GM19467 (cell line): ENCODE measurements at regions not wholly inside any gene's neighbourhood (a gene's known extent, or its start where the extent isn't known, plus 50 kb on each side); places are given as distances from the start of the nearest gene placed in this dataset.
"Not testable (repeated sequence)": the region's sequence is repeated elsewhere in the genome, so short reads cannot be mapped to it uniquely, and the experiment has no call there.

ENCODE experiments used
- ATAC-seq: cut with Tn5 transposase; IDR thresholded peaks from one replicate; pipeline ENCODE4 v1.9.1; 2021; ENCODE audit warnings: mild to moderate bottlenecking, moderate library complexity; ENCODE audit not compliant: unreplicated experiment

DNA sequence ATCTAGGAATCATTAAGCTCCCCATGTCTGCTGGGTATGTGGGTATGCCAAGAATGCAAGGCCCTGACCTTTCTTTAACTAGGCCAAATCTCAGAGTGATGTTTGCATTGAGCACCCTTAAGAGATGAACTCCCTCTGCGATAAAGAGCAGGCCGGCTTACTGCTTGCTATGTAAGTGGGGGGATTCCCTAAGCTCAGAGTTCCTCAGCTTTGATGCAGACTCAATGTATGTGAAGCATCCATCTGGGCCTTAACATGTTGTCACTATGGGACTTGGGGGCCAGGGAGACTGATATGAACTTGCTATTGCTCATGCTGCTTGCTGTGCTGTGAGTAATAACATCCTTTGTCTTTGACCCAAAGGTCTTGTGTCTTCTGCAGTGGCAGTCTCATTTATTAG, 149.7 kb downstream of the C12orf75 start:
- ATAC-seq = no peak

DNA sequence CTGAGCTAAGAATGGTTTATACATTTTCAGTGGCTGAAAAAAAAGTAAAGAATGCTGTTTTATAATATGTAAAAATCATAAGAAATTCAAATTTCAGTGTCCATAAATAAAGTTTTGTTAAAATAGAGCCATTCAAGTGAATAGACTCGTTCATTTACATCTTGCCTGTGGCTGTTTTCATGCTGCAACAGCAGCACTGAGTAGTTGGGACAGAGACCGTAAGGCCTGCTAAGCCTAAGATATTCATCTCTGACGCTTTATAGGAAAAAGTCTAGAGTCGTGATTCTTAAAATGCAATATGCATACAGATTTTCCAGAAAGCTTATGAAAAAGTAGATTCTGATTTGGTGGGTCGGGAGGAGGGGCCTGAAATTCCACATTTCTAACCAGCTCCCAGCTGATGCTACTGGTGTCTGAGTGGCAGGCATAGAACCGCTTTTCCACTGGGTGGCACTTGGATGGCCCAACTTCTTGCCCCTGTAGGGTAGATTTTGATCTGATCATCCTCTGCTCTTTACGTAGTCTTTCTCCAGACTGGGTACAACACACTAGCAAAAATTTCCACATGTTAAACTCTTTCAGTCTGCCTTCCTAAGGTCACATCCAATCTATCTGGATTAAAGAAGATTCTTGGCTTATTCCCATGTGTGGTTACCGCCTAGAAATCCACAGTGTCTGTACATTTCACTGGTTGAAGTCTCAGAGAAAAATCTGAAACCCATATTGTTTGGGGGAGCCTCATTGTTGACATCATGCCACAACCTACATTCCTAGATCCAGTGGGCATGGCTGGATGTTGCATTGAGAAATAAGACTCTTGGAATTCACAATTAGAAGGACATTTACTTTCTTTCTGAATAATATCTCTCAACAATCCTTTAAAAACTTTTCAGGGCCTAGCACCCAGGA, 151.2 kb downstream of the C12orf75 start:
- ATAC-seq = no peak

DNA sequence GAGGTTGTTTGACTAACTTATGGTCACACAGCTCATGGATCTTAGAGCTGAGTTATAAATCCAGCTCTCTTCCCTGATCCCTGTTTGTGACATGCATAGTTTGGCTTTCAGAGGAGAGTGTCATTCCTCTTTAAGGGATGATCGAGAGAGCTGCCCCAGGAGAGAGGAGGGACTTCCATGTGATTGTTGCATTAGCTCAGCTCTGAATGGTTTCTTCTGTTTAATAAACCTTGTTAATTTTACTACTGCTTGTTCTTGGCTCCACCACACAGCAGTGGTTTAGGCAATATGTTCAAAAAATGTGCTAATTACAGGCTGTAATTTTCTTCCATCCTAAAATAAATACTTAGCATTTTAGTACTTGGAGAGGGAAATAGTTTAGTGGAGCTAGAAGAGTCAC, 152.5 kb downstream of the C12orf75 start:
- ATAC-seq = no peak

DNA sequence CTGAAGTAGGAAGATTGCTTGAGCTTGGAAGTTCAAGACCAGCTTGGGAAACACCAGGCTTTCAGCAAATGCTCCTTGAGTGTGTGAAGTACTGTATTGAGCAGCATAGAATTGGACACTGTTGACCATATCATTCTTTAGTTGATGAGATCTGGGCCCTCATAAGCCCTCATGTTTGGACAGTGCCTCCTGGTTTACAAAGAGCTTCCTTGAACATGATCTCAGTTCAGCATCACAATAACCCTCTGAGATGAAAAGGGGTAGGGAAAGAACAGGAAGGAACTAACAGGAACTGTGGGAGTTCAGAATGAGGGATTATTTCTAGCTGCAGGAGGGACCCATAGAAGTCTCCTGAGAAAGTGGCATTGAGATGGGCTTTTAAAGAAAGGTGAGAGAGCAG, 153.2 kb downstream of the C12orf75 start:
- ATAC-seq = no peak

DNA sequence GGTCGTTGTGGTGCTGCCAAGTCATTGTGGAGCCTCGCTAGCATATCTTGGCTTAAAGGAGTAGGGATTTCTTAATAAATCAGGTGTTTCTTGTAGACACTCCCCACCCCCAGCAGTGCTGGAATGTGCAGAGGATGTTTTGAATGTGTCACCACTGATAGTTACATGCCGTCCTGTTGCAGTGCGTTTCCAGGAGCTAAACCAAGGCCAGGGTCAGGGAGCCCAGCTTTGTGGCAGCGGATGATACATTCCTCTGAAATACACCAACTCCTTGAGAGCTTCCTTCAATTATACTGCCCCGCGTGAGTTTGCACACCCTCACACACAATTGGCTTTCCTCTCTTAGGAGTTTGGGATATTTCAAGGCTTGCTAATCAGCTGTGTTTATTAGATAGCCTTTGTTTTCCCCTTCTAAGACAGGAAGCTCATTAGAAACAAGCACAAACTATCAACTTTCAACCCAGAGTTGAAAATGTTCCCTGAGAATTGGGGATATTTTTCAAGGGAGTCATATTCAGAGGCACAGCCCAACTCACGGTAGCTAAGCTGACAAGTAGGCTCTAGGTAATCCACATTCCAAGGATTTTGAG, 154.9 kb downstream of the C12orf75 start:
- ATAC-seq = no peak

DNA sequence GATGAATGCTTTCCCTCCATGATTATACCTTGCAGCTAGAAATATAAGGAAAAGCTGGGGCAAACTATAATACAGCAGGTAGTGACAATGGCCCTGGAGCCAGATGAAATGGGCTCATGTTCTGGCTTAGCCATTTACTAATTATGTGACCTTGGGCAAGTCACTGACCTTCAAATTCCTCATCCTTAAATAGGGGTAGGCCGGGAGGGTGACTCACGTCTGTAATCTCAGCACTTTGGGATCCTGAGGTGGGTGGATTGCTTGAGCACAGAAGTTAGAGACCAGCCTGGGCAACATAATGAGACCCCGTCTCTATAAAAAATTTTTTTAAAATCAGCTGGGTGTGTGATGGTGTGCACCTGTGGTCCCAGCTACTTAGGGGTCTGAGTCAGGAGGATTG, 155.4 kb downstream of the C12orf75 start:
- no peak for ATAC-seq

DNA sequence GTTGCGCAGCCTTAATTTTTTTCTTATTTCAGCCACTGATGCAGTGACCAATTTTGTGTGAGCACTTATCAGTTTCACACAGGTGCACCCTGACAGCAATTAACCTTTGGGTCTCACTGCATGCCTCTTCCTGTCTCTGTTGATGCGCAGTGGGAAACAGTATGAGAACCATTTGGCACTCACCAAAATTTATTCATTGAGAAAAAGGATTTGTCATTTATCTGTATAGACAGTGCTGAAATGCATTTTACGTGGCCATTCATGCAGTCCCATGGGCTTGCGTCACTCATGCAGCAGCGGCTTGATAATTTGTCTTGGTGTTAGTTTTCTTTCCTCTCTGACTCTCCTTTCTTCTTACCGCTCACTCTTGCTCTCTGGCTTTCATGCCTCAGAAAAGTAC, 157.5 kb downstream of the C12orf75 start:
- no peak for ATAC-seq

DNA sequence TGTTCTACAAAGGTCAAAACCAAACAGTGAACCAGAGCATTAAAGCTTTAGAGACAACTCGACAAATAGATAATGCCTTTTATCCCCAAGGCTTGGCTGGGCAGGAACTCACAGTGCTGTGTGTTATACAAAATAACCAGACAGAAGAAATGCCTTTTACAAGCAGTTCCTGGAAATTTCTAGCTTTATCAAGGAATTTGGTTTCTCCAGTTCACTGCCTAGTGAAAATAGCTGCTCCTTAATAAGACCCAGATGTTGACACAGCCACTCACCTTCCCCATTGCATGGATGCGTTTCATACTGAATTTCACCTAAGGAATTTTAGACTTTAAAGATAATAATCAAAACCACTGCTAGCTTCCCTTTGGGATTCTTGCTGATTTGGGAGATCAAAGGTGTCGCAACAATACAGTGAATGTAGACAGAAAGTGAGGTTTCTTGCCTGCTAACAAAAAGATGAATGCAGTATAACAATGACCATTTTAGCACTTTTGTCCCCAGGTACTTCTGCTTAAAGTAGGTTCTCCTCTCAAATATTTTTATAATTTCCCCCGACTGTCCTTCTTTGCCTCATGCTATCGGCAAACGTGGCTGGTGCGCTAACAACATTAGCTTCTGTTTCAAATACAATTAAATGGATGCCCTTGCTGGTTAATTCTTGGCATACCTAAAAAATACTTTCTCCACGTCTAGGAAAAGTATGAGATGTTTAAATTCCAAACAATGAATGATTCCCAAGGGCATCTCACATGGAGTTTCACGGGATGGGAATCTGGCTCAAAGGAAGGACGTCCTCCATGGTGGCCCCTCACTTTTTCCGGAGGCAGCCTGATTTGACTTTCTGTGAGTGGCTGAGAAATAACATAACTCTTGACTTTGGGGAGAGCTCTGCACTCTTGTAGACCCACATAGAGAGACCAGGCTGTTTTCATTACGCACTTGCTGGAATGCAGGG, 162.4 kb downstream of the C12orf75 start:
- ATAC-seq = no peak

DNA sequence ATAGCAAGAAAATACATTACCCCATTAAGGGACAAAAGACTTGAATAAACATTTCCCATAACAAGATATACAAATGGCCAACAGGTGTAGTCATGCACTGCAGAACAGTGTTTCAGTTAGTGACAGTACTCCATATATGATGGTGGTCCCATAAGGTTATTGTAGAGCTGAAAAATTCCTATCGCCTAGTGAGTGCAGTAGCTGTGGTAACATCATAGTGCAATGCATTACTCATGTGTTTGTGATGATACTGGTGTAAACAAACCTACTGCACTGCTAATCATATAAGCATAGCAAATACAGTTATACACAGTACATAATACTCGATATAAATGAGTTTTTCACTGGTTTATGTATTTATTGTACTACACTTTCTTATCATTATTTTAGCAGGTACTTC, 168.7 kb downstream of the C12orf75 start:
- no peak for ATAC-seq

DNA sequence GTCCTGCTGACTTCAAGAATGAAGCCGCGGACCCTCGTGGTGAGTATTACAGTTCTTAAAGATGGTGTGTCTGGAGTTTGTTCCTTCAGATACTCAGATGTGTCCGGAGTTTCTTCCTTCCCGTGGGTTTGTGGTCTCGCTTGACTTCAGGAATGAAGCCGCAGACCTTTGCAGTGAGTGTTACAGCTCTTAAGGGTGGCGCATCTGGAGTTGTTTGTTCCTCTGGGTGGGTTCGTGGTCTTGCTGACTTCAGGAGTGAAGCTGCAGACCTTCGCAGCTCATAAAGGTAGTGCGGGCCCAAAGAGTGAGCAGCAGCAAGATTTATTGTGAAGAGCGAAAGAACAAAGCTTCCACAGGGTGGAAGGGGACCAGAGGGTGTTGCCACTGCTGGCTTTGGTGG, 170.2 kb downstream of the C12orf75 start:
- not testable (repeated sequence) for ATAC-seq

DNA sequence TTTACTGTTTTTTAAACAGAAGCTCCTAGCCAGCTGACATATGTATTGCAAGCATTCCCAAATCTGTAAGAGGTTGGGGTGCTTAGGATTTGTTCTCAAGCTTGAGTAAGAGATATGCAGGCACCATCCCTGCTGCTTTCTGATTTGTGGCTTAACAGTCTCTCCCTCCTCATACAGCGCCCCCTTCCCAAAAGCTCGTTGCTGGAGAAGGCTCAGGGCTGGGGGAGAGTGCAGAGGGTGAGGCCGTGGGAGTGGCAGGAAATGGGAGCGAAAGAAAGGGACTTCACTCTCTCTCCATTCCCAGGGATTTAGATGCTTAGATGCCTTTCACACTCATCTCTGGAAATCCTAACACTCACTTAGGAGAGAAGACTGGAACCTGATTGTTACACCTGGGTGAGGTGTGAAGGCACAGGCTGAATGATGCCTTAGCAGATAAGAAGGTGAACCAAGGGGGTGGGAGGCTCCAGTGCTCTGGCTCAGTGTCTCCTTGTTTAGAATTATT, 172.0 kb downstream of the C12orf75 start:
- no peak for ATAC-seq

DNA sequence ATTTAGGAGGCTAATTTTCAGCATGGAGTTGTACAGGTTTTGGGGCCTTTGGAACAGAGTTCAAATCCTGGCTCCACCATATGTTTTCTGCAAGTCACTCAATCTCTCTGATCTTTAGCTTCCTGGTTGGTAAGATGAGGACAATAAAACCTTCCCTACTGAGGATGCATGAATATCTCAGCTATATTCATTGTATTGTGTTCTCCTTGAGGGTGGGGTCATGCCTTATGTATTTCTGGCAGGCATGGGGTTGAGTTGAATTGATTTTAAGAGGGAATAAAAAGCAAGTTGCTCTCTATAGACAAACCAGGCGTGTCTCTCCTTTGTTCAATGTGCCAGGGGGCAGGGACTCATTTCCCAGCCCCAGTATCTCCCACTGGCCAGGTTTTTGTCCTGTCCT, 173.1 kb downstream of the C12orf75 start:
- no peak for ATAC-seq

DNA sequence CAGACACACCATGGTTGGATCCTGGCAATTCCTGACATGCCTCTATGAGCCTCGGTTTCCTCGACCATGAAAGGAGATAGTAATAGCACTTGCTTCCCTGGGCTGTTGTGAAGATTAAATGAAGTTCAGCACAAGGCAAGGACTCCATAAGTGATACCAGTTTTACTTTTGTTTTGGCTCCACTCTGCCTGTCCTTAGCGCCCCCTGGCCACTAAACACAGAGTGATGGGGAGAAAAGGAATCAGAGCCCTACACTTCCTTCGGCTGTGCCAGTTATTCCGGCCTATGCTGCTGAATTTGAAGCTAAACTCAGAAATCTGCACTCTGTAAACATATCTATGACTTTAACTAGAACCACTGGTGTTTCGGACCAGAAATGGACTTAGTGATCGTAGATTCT, 173.8 kb downstream of the C12orf75 start:
- no peak for ATAC-seq

DNA sequence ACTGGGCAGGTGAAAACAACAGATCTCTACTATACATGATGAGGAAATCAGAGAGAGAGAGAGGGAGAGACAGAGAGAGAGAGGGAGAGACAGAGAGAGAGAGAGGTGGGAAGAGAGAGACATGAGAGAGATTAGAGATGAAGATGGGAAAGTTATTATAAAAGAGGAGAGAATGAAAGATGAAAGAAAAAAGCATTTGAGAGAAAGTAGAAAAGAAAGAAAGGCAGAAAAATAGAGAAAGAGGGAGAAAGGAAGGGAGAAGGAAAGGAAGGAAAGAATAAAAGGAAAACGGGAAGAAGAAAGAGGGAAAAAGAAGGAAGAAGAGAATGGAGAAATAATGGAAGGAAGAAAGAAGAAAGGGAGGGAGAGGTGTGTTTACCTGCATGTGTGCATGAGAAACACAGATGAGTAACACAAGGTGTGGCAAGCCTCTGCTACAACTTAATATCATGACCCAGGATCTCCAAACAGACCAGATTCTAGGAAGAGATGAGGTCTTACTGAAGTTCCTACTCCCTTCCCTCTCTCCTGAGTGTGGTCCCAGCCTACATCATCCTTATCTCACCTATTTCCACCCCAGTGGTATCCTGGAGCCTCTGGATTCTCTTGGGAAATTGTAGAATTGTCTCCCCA, 176.3 kb downstream of the C12orf75 start:
- ATAC-seq = no peak

DNA sequence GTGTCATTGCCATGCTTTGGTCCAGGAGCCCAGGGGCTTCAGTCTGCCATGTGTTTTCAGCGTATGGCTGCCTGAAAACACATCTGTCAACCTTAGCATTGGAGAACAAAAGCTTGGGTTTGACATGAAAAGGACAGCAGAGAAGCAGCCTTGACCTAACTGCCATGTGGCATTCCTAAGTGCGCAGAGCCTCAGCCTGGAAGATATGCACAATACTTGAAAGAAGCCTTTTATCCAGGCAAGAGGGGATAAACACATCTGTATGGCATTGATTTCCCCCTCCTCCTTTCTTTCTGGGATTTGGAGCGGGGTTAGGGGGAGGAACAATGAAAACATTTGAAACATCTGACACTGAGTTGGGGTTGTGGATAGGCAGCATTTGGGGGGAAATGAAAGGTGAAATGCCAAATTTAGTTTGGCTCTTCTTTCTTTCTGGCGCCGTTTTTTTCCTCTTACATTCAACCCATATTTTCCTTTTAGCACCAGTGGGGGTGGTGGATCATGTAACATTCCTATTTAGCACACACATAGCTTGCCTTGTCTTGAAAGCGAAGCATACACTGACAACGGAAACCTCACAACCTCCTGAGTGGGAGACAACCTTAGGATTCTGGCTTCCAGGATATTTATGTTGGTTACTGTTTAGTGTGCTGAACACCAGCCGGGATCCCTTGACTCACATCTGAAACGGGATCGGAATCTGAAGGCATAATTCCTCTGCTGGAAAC, 177.0 kb downstream of the C12orf75 start:
- ATAC-seq = no peak

DNA sequence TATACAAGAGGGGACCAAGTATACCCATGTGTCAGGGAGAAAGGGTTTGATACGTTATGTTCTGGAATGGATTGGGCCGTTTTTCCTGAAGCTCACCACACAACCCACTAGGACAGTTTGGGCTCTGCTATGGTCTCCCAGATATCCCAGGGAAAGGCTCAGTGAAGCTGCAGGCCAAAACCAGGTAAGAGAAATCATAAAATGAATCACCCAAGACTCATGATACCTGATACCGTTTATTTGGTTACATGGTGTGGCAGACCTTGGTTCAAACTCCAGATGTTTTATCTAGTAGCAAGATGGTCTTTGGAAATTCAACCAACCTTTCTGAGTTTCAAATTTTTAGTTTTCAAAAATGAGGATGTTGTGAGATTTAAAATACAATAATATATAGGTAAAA, 177.6 kb downstream of the C12orf75 start:
- ATAC-seq = no peak

DNA sequence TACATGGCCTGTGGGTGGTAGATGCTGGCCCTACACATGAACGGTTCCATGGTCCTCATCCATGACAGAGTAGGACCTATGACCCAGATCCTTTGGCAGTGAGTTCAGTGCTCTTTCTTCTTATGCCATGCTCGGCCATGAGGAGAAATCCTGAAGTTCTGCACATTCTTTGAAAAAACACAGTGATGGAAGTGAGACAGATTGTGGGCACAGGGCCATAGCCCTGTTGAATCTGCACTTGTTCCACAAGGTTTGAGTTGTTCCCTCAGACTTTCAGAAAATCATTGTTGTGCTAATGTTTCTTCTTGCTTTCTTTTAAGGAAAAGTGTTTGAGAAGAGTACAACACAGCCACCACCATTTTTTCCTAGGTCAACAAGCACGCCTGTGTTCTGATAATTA, 180.0 kb downstream of the C12orf75 start:
- no peak for ATAC-seq

DNA sequence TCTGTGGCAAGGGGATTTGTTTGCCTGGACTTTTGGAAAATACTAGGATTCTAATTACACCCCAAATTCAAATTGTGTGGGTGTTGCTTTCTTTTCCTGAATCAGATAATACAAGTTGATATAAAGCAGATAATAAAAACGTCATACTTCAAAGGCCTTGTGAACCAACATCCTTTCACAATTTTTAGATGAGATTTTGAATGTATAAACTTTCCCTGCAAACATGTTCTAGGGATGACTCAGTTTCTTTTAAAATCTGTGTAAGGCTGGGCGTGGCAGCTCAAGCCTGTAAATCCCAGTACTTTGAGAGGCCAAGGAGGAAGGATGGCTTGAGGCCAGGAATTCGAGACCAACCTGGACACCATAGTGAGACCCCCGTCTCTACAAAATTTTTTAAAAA, 182.4 kb downstream of the C12orf75 start:
- not testable (repeated sequence) for ATAC-seq

DNA sequence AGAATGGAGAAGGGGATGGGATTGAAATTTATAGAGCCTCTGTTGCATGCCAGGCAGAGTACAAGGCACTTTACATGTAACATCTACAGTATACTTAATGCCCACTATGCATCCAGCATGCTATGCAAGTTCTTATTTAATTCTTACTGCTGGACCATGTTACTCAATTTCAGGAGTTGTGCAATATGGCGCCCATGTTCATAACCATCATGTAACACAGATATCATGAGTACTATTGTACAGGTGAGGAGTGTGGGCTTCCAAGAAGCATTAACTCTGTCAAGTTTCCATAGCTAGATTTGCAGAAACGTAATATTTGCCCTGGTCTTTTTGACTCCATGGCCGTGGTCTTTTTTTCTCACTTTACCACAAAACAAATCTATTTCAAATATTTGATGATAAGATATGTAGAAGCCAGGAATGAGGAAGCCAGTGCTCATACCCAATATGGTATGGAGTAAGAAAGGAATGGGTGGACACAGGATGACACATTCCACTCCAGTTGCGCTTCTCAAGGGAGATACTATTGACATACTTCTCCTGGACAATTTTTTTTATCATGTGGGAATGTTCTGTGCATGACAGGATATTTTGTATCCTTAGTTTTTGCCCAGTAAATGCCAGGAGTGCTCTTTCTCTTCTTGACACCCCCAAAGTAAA, 191.8 kb downstream of the C12orf75 start:
- no peak for ATAC-seq
